ENCODE measurements at regions not wholly inside any gene's neighbourhood (a gene's known extent, or its start where the extent isn't known, plus 50 kb on each side); places are given as distances from the start of the nearest gene placed in this dataset.

DNA sequence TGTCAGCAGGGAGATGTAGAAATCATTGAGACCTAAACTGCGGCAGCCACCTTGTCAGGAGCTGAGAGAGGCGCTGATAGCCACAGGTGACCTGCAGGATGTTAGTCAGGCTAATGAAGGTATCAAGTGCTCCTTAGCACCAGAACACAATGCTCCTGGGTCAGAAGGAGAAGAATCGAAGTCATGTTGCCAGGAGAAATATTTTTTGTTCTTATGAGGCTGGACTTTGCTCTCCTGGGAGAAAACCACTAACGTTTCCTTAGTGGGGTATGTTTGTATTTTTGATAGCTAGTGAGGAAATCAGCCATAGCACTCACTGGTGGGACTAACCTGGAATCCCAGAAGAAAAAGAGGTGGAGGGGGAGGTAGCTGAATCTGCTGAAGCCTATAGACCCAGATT lies 120.9 kb upstream of the LRFN2 start:
- in situ Hi-C loops (cut with HindIII; ENCODE audit: low pct_ligation_motif_present, low sequenced_read_pairs), result no loop called here
- TF ChIP-seq, protein P1, sequence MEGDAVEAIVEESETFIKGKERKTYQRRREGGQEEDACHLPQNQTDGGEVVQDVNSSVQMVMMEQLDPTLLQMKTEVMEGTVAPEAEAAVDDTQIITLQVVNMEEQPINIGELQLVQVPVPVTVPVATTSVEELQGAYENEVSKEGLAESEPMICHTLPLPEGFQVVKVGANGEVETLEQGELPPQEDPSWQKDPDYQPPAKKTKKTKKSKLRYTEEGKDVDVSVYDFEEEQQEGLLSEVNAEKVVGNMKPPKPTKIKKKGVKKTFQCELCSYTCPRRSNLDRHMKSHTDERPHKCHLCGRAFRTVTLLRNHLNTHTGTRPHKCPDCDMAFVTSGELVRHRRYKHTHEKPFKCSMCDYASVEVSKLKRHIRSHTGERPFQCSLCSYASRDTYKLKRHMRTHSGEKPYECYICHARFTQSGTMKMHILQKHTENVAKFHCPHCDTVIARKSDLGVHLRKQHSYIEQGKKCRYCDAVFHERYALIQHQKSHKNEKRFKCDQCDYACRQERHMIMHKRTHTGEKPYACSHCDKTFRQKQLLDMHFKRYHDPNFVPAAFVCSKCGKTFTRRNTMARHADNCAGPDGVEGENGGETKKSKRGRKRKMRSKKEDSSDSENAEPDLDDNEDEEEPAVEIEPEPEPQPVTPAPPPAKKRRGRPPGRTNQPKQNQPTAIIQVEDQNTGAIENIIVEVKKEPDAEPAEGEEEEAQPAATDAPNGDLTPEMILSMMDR (IDR thresholded peaks at IDR 0.05; ENCODE audit: low read depth, low read length, missing control alignments), result no peak
- H3K36me3 ChIP-seq (replicated peaks), result no peaks in the 10 kb centered on the region
- peaks cover 2% of the 10 kb centered on the region for H3K27me3 ChIP-seq (replicated peaks)
- no peak overlapping the region for H3K4me3 ChIP-seq (ENCODE audit: low read depth, low read length)
- no peak for DNase-seq
- H3K27ac ChIP-seq, result no peak overlapping the region

DNA sequence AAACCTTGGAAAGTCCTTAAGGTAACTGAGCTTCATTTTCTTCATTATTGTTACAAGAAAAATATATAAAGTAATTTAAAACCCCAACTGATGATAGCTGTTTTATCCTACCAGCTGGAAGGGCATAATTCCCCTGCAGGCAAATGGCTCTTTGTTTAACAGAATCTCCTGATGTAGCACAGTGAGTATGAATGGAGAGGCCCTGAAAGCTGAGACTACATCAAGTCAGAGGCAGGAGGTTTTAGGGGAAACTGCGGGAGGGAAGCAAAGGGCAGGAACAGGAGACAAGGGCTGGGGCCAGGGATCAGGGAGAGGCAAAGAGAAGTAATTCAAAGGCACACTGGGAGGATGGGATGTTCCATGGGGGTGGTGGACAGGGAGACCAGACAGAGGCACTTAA lies 119.0 kb upstream of the LRFN2 start:
- in situ Hi-C loops (cut with HindIII; ENCODE audit: low pct_ligation_motif_present, low sequenced_read_pairs), result no loop called here
- no peaks in the 10 kb centered on the region for H3K27me3 ChIP-seq (replicated peaks)
- H3K36me3 ChIP-seq (replicated peaks), result no peaks in the 10 kb centered on the region
- H3K27ac ChIP-seq, result no peak overlapping the region
- no peak for DNase-seq
- H3K4me3 ChIP-seq (ENCODE audit: low read depth, low read length), result no peak overlapping the region
- TF ChIP-seq, protein P1 (IDR thresholded peaks at IDR 0.05; ENCODE audit: low read depth, low read length, missing control alignments), result no peak

GRCh38 chr6:40705354-40705753 lies 118.2 kb upstream of the LRFN2 start:
- TF ChIP-seq, protein P1 (IDR thresholded peaks at IDR 0.05; ENCODE audit: low read depth, low read length, missing control alignments), result no peak
- Histone ChIP-seq H3K4me3 (ENCODE audit: low read depth, low read length) (no peak overlapping the region), H3K27ac (no peak overlapping the region), H3K36me3 (replicated peaks) (no peaks in the 10 kb centered on the region), H3K27me3 (replicated peaks) (no peaks in the 10 kb centered on the region)
- in situ Hi-C loops (cut with HindIII; ENCODE audit: low pct_ligation_motif_present, low sequenced_read_pairs), result no loop called here
- DNase-seq, result no peak

GRCh38 chr6:40701352-40702007 lies 114.3 kb upstream of the LRFN2 start:
- in situ Hi-C loops (cut with HindIII; ENCODE audit: low pct_ligation_motif_present, low sequenced_read_pairs), result no loop called here
- TF ChIP-seq, protein P1 (IDR thresholded peaks at IDR 0.05; ENCODE audit: low read depth, low read length, missing control alignments), result no peak
- DNase-seq, result no peak
- Histone ChIP-seq H3K27ac (no peak overlapping the region), H3K4me3 (ENCODE audit: low read depth, low read length) (no peak overlapping the region), H3K27me3 (replicated peaks) (no peaks in the 10 kb centered on the region), H3K36me3 (replicated peaks) (no peaks in the 10 kb centered on the region)

- no peaks in the 10 kb centered on the region for H3K27me3 ChIP-seq (replicated peaks)
- in situ Hi-C loops (cut with HindIII; ENCODE audit: low pct_ligation_motif_present, low sequenced_read_pairs), result no loop called here
- no peak overlapping the region for H3K4me3 ChIP-seq (ENCODE audit: low read depth, low read length)
- H3K36me3 ChIP-seq (replicated peaks), result no peaks in the 10 kb centered on the region
- TF ChIP-seq, protein P1 (IDR thresholded peaks at IDR 0.05; ENCODE audit: low read depth, low read length, missing control alignments), result no peak
- DNase-seq, result no peak
- no peak overlapping the region for H3K27ac ChIP-seq
Measured at GRCh38 chr6:40700006-40700580, 112.9 kb upstream of the LRFN2 start.

Measured in brain microvascular endothelial cell (primary cell).